HFF-Myc (cell line): ENCODE measurements at regions not wholly inside any gene's neighbourhood (a gene's known extent, or its start where the extent isn't known, plus 50 kb on each side); places are given as distances from the start of the nearest gene placed in this dataset.

Source experiments
- DNase-seq: peaks from one replicate; pipeline ENCODE4 v3.0.0-alpha.2; 2011; ENCODE audit warnings: low read depth; ENCODE audit errors: extremely low read depth
- H3K4me3 ChIP-seq: replicated peaks from 2 replicates; pipeline ENCODE4 v1.5.1; 2011; ENCODE audit warnings: low read depth, mild to moderate bottlenecking, control low read depth, low read length
- CTCF ChIP-seq: IDR thresholded peaks from 2 replicates; pipeline ENCODE4 v1.5.1; 2012; ENCODE audit warnings: mild to moderate bottlenecking, low read depth, low read length, control low read depth; ENCODE audit errors: missing control alignments

GRCh38 chr1:239243006-239243405 lies 143.4 kb upstream of the CHRM3 start:
- no peak for TF ChIP-seq CTCF
- no peak overlapping the region for H3K4me3 ChIP-seq
- DNase-seq = no peak

GRCh38 chr1:239242404-239242803 lies 144.0 kb upstream of the CHRM3 start:
- DNase-seq = no peak
- TF ChIP-seq CTCF = no peak
- H3K4me3 ChIP-seq = no peak overlapping the region

GRCh38 chr1:239240736-239241135 lies 145.6 kb upstream of the CHRM3 start:
- H3K4me3 ChIP-seq = no peak overlapping the region
- no peak for DNase-seq
- TF ChIP-seq CTCF = no peak

GRCh38 chr1:239239529-239239928 lies 146.8 kb upstream of the CHRM3 start:
- DNase-seq = no peak
- no peak overlapping the region for H3K4me3 ChIP-seq
- TF ChIP-seq CTCF = no peak

GRCh38 chr1:239237912-239238311 lies 148.5 kb upstream of the CHRM3 start:
- TF ChIP-seq CTCF = no peak
- H3K4me3 ChIP-seq = no peak overlapping the region
- no peak for DNase-seq

GRCh38 chr1:239233626-239234025 lies 152.7 kb upstream of the CHRM3 start:
- no peak for TF ChIP-seq CTCF
- DNase-seq = no peak

GRCh38 chr1:239232921-239233320 lies 153.4 kb upstream of the CHRM3 start:
- no peak overlapping the region for H3K4me3 ChIP-seq
- TF ChIP-seq CTCF = no peak
- no peak for DNase-seq

More at GRCh38 chr1:239233626-239234025, 152.7 kb upstream of the CHRM3 start:
- no peak overlapping the region for H3K4me3 ChIP-seq
